ENCODE measurements at regions not wholly inside any gene's neighbourhood (a gene's known extent, or its start where the extent isn't known, plus 50 kb on each side); places are given as distances from the start of the nearest gene placed in this dataset.
"Not testable (repeated sequence)": the region's sequence is repeated elsewhere in the genome, so short reads cannot be mapped to it uniquely, and the experiment has no call there.

DNA sequence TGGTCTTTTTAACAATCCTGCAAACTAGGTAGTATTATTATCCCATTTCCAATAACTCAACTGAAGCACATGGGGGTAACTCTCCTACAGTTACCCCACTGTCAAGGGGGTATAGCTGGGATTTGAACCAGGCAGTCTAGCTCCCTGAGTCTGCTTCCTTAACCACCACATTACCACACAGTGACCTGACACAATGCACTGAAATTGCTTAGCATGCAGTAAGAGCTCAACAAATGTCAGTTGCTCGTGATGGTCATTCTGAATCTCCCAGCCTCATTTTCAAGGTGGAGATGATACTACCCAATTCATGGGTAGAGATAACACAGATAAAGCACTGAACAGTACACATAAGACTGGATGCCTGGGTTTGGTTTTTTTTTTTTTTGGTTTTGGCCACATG lies 193.2 kb upstream of the MYLIP start:
- Histone ChIP-seq H3K4ac (ENCODE audit: low read depth, low read length) (no peak overlapping the region), H4K5ac (ENCODE audit: insufficient read length, low read depth, low read length) (no peak overlapping the region), H2BK12ac (ENCODE audit: insufficient read length, low read depth, low read length) (no peak overlapping the region), H3K27me3 (ENCODE audit: insufficient read depth, low read length) (no peaks in the 10 kb centered on the region), H3K9me3 (ENCODE audit: control insufficient read depth, low read depth, low read length) (peaks cover 11% of the 10 kb centered on the region), H2AK5ac (ENCODE audit: insufficient read length, low read length) (no peak overlapping the region), H3K23ac (ENCODE audit: insufficient read length, low read depth, low read length) (no peak overlapping the region), H4K91ac (ENCODE audit: insufficient read length, low read depth, low read length) (no peak overlapping the region), H2BK20ac (ENCODE audit: low read depth, low read length, poor library complexity, severe bottlenecking) (no peak overlapping the region), H3T11ph (ENCODE audit: low read length) (no peak overlapping the region), H3K23me2 (ENCODE audit: insufficient read length, low read depth, low read length, poor library complexity, severe bottlenecking) (no peaks in the 10 kb centered on the region), H2BK120ac (ENCODE audit: low read depth, low read length, poor library complexity, severe bottlenecking) (no peak overlapping the region), H3K56ac (ENCODE audit: insufficient read length, low read depth, low read length) (no peak overlapping the region), H3K79me2 (ENCODE audit: insufficient read depth, low read length) (no peaks in the 10 kb centered on the region), H2AFZ (ENCODE audit: low read length) (no peak overlapping the region), H3K14ac (ENCODE audit: insufficient read depth, low read length) (no peak overlapping the region), H3K27ac (ENCODE audit: insufficient read length, low read depth, low read length) (no peak overlapping the region), H3K4me1 (ENCODE audit: insufficient read depth, low read length) (no peaks in the 10 kb centered on the region), H2BK15ac (ENCODE audit: low read depth, low read length) (no peak overlapping the region), H4K20me1 (ENCODE audit: control insufficient read depth, insufficient read depth, insufficient read length) (no peaks in the 10 kb centered on the region), H3K18ac (ENCODE audit: insufficient read length, low read depth, low read length) (no peak overlapping the region), H2BK5ac (ENCODE audit: insufficient read length, low read length) (no peak overlapping the region), H4K8ac (replicated peaks; ENCODE audit: insufficient read length, low read depth, low read length) (no peak overlapping the region), H3K4me2 (ENCODE audit: insufficient read depth, insufficient read length, low read length) (no peak overlapping the region), H3K79me1 (ENCODE audit: insufficient read depth, low read depth, low read length, poor library complexity, severe bottlenecking) (no peaks in the 10 kb centered on the region), H3K9ac (ENCODE audit: extremely low read depth, insufficient read length, low read length) (no peak overlapping the region)
- DNase-seq, result no peak
- no CpG with 5 or more reads among the region's 1 CpG for WGBS (ENCODE audit: extremely low coverage, insufficient read length, low lambda C conversion rate)
- TF ChIP-seq, protein P1, sequence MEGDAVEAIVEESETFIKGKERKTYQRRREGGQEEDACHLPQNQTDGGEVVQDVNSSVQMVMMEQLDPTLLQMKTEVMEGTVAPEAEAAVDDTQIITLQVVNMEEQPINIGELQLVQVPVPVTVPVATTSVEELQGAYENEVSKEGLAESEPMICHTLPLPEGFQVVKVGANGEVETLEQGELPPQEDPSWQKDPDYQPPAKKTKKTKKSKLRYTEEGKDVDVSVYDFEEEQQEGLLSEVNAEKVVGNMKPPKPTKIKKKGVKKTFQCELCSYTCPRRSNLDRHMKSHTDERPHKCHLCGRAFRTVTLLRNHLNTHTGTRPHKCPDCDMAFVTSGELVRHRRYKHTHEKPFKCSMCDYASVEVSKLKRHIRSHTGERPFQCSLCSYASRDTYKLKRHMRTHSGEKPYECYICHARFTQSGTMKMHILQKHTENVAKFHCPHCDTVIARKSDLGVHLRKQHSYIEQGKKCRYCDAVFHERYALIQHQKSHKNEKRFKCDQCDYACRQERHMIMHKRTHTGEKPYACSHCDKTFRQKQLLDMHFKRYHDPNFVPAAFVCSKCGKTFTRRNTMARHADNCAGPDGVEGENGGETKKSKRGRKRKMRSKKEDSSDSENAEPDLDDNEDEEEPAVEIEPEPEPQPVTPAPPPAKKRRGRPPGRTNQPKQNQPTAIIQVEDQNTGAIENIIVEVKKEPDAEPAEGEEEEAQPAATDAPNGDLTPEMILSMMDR (conservative IDR thresholded peaks at IDR 0.05), result no peak
- H3K4me3 Mint-ChIP-seq, result no peak overlapping the region
- H3K36me3 Mint-ChIP-seq (ENCODE audit: insufficient read depth in 1 of 3, low read depth in 3 of 3), result peaks cover 24 to 47% (median 25%) of the 10 kb centered on the region in 3 experiments
- peaks cover 37 to 45% of the 10 kb centered on the region in 2 experiments for H3K9me3 Mint-ChIP-seq
- peaks cover 0 to 6% of the 10 kb centered on the region in 2 experiments; a peak in 2 of 4 replicates for H3K4me1 Mint-ChIP-seq
- H3K27me3 Mint-ChIP-seq (ENCODE audit: low read depth), result peaks cover 3% of the 10 kb centered on the region; the same call in 1 of the 2 replicates
- no peak overlapping the region for H3K27ac Mint-ChIP-seq

GRCh38 chr6:15931697-15932096 lies 197.2 kb upstream of the MYLIP start:
- H3K23ac ChIP-seq (ENCODE audit: insufficient read length, low read depth, low read length); H2BK15ac ChIP-seq (ENCODE audit: low read depth, low read length); H4K20me1 ChIP-seq (ENCODE audit: control insufficient read depth, insufficient read depth, insufficient read length); H2BK12ac ChIP-seq (ENCODE audit: insufficient read length, low read depth, low read length); H2AFZ ChIP-seq (ENCODE audit: low read length); H3K4me1 ChIP-seq (ENCODE audit: insufficient read depth, low read length); H2AK5ac ChIP-seq (ENCODE audit: insufficient read length, low read length); H3K23me2 ChIP-seq (ENCODE audit: insufficient read length, low read depth, low read length, poor library complexity, severe bottlenecking); H3K27me3 ChIP-seq (ENCODE audit: insufficient read depth, low read length); H3K14ac ChIP-seq (ENCODE audit: insufficient read depth, low read length); H3K27ac Mint-ChIP-seq; H4K8ac ChIP-seq (replicated peaks; ENCODE audit: insufficient read length, low read depth, low read length); H3K4me1 Mint-ChIP-seq; H2BK5ac ChIP-seq (ENCODE audit: insufficient read length, low read length); H3K27ac ChIP-seq (ENCODE audit: insufficient read length, low read depth, low read length); DNase-seq; H2BK120ac ChIP-seq (ENCODE audit: low read depth, low read length, poor library complexity, severe bottlenecking); H4K91ac ChIP-seq (ENCODE audit: insufficient read length, low read depth, low read length); H3K79me2 ChIP-seq (ENCODE audit: insufficient read depth, low read length); H3K4me3 Mint-ChIP-seq; H3K9ac ChIP-seq (ENCODE audit: extremely low read depth, insufficient read length, low read length); H3K18ac ChIP-seq (ENCODE audit: insufficient read length, low read depth, low read length); H3K4me2 ChIP-seq (ENCODE audit: insufficient read depth, insufficient read length, low read length); H4K5ac ChIP-seq (ENCODE audit: insufficient read length, low read depth, low read length); H3K9me3 ChIP-seq (ENCODE audit: control insufficient read depth, low read depth, low read length); H2BK20ac ChIP-seq (ENCODE audit: low read depth, low read length, poor library complexity, severe bottlenecking); H3T11ph ChIP-seq (ENCODE audit: low read length); H3K79me1 ChIP-seq (ENCODE audit: insufficient read depth, low read depth, low read length, poor library complexity, severe bottlenecking); H3K56ac ChIP-seq (ENCODE audit: insufficient read length, low read depth, low read length); H3K4ac ChIP-seq (ENCODE audit: low read depth, low read length); H3K27me3 Mint-ChIP-seq (ENCODE audit: low read depth): not testable (repeated sequence)
- Mint-ChIP-seq H3K9me3 (peaks cover 36 to 45% of the 10 kb centered on the region in 2 experiments), H3K36me3 (ENCODE audit: insufficient read depth in 1 of 3, low read depth in 3 of 3) (peaks cover 34 to 46% (median 41%) of the 10 kb centered on the region in 3 experiments)
- no CpG with 5 or more reads among the region's 6 CpGs for WGBS (ENCODE audit: extremely low coverage, insufficient read length, low lambda C conversion rate)
